ENCODE measurements at regions not wholly inside any gene's neighbourhood (a gene's known extent, or its start where the extent isn't known, plus 50 kb on each side); places are given as distances from the start of the nearest gene placed in this dataset.

GRCh38 chr7:46549892-46550639, 629.0 kb upstream of the IGFBP3 start:
- no peaks in the 10 kb centered on the region for H3K4me1 Mint-ChIP-seq
- H3K9me3 Mint-ChIP-seq: peaks cover 6% of the 10 kb centered on the region
- no peaks in the 10 kb centered on the region for H3K36me3 Mint-ChIP-seq (ENCODE audit: low read depth)
- H3K4me3 Mint-ChIP-seq: no peak overlapping the region
- H3K27ac Mint-ChIP-seq: peak overlapping the region in 2 of 3 experiments; percentile 21 to 56
- TF ChIP-seq, protein P1, sequence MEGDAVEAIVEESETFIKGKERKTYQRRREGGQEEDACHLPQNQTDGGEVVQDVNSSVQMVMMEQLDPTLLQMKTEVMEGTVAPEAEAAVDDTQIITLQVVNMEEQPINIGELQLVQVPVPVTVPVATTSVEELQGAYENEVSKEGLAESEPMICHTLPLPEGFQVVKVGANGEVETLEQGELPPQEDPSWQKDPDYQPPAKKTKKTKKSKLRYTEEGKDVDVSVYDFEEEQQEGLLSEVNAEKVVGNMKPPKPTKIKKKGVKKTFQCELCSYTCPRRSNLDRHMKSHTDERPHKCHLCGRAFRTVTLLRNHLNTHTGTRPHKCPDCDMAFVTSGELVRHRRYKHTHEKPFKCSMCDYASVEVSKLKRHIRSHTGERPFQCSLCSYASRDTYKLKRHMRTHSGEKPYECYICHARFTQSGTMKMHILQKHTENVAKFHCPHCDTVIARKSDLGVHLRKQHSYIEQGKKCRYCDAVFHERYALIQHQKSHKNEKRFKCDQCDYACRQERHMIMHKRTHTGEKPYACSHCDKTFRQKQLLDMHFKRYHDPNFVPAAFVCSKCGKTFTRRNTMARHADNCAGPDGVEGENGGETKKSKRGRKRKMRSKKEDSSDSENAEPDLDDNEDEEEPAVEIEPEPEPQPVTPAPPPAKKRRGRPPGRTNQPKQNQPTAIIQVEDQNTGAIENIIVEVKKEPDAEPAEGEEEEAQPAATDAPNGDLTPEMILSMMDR (IDR thresholded peaks at IDR 0.05; ENCODE audit: unreplicated experiment in 3 of 3): no peak
- no peaks in the 10 kb centered on the region for H3K27me3 Mint-ChIP-seq (ENCODE audit: low read depth)

DNA sequence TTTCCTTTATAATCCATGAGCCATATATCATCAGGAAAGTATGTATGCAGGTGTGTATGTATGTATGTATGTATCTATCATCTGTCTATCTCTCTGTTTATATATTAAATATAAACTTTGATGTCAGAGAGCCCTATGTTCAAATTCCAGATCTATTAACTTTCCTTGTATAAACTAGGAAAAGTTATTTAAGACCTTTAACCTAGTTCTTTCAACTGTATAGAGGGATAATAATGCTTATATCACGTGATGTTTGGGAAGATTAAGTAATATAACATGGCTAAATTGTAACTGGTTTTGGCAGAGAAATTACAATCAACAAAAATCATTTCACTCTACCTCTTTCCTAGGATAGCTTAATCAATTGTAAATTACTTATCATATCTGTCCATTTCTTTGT, 628.3 kb upstream of the IGFBP3 start:
- H3K4me1 Mint-ChIP-seq: no peaks in the 10 kb centered on the region
- TF ChIP-seq, protein P1 (IDR thresholded peaks at IDR 0.05; ENCODE audit: unreplicated experiment in 3 of 3): no peak
- H3K27me3 Mint-ChIP-seq (ENCODE audit: low read depth): no peaks in the 10 kb centered on the region
- H3K4me3 Mint-ChIP-seq: no peak overlapping the region
- H3K36me3 Mint-ChIP-seq (ENCODE audit: low read depth): no peaks in the 10 kb centered on the region
- no peak overlapping the region for H3K27ac Mint-ChIP-seq
- peaks cover 3% of the 10 kb centered on the region for H3K9me3 Mint-ChIP-seq

- H3K36me3 Mint-ChIP-seq (ENCODE audit: low read depth): no peaks in the 10 kb centered on the region
- no peaks in the 10 kb centered on the region for H3K4me1 Mint-ChIP-seq
- no peak overlapping the region for H3K4me3 Mint-ChIP-seq
- no peaks in the 10 kb centered on the region for H3K27me3 Mint-ChIP-seq (ENCODE audit: low read depth)
- H3K27ac Mint-ChIP-seq: no peak overlapping the region
- TF ChIP-seq, protein P1 (IDR thresholded peaks at IDR 0.05; ENCODE audit: unreplicated experiment in 3 of 3): no peak
- H3K9me3 Mint-ChIP-seq: peaks cover 3% of the 10 kb centered on the region
Observed at GRCh38 chr7:46547044-46547443, 626.0 kb upstream of the IGFBP3 start.

DNA sequence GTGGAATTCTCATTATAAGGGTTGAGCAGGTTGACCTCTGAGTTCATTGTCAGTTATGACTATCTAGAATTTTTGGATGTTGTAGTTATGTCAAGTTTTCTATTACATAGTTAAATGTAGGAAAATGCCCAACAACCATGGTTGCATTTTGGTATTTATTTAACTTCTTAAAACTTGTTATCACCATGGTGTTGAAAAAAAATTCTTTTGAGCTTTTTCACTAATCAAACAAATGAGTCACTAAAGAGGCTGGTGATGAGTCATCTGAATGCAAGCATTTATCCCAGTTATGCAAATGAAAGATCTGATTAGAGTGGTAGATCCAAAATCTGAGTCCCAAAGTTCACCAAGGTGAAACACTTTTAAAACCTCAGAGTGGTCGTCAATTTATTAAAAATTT, 624.7 kb upstream of the IGFBP3 start:
- Mint-ChIP-seq H3K27ac (no peak overlapping the region), H3K4me1 (no peaks in the 10 kb centered on the region), H3K4me3 (no peak overlapping the region), H3K9me3 (peaks cover 3% of the 10 kb centered on the region), H3K36me3 (ENCODE audit: low read depth) (no peaks in the 10 kb centered on the region), H3K27me3 (ENCODE audit: low read depth) (no peaks in the 10 kb centered on the region)
- TF ChIP-seq, protein P1 (IDR thresholded peaks at IDR 0.05; ENCODE audit: unreplicated experiment in 3 of 3): no peak

- no peaks in the 10 kb centered on the region for H3K27me3 Mint-ChIP-seq (ENCODE audit: low read depth)
- no peaks in the 10 kb centered on the region for H3K4me1 Mint-ChIP-seq
- no peak overlapping the region for H3K4me3 Mint-ChIP-seq
- peaks cover 3% of the 10 kb centered on the region for H3K9me3 Mint-ChIP-seq
- H3K27ac Mint-ChIP-seq: no peak overlapping the region
- H3K36me3 Mint-ChIP-seq (ENCODE audit: low read depth): no peaks in the 10 kb centered on the region
- TF ChIP-seq, protein P1 (IDR thresholded peaks at IDR 0.05; ENCODE audit: unreplicated experiment in 3 of 3): no peak
Observed at GRCh38 chr7:46544396-46545008, 623.4 kb upstream of the IGFBP3 start.

- H3K27me3 Mint-ChIP-seq (ENCODE audit: low read depth): no peaks in the 10 kb centered on the region
- peaks cover under 1% of the 10 kb centered on the region for H3K9me3 Mint-ChIP-seq
- TF ChIP-seq, protein P1 (IDR thresholded peaks at IDR 0.05; ENCODE audit: unreplicated experiment in 3 of 3): no peak
- H3K4me1 Mint-ChIP-seq: no peaks in the 10 kb centered on the region
- H3K4me3 Mint-ChIP-seq: no peak overlapping the region
- no peaks in the 10 kb centered on the region for H3K36me3 Mint-ChIP-seq (ENCODE audit: low read depth)
- no peak overlapping the region for H3K27ac Mint-ChIP-seq
Observed at GRCh38 chr7:46542076-46542475, 621.0 kb upstream of the IGFBP3 start.

Measured in nephron (organoid).